GM18499 (cell line): ENCODE measurements at regions not wholly inside any gene's neighbourhood (a gene's known extent, or its start where the extent isn't known, plus 50 kb on each side); places are given as distances from the start of the nearest gene placed in this dataset.
A peak's percentile ranks its signal among the peaks of the same experiment; 100 is the strongest.
"Not testable (repeated sequence)": the region's sequence is repeated elsewhere in the genome, so short reads cannot be mapped to it uniquely, and the experiment has no call there.

ENCODE experiments used
- ATAC-seq: cut with Tn5 transposase; IDR thresholded peaks from one replicate; pipeline ENCODE4 v1.9.1; 2021; ENCODE audit warnings: moderate number of reproducible peaks; ENCODE audit not compliant: insufficient read depth, unreplicated experiment

- peak; percentile 84 for ATAC-seq
Measured at GRCh38 chr5:90338712-90339372, 70.7 kb downstream of the CETN3 start.

GRCh38 chr5:90337449-90338052 lies 72.0 kb downstream of the CETN3 start:
- ATAC-seq = no peak

- no peak for ATAC-seq
Measured at GRCh38 chr5:90336752-90337151, 72.8 kb downstream of the CETN3 start.

DNA sequence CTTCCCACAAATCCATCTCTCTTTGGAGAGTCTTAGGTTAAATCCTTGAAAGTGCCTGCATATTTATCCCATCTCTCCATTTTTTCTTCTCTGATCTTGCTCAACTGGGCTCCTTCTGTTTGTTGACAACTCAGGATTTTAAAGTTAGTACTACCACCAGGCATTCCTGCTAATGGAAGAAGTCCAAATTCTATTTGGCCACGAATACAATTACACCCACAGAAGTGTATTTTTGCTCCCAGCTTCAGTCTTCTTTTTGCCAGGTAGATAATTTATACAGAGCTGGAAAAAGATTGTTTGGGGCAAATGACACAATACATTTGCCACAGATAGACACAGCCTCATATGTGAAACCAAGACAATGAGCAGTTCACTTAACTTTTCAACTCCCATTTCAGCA lies 74.8 kb downstream of the CETN3 start:
- no peak for ATAC-seq

- no peak for ATAC-seq
Measured at GRCh38 chr5:90329911-90330310, 79.6 kb downstream of the CETN3 start.

DNA sequence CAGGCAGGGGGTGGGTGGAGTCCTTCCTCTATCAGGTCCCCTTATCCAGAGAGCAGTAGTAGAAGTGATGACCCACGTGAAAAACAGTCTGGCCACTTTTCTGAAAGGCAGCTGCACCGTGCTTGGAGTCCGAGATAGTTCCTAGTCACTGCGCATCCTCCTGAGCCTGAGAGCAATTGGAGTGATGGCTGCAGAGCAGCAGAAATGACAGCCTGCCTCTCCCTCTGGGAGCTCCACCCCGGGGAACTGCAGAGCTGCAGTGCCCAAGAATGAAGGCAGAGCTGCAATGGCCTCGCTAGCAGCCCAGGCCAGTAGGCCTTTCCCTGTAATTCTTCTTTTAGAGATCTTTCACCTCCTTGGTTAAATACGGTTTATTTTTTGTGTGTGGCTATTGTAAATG lies 82.6 kb downstream of the CETN3 start:
- no peak for ATAC-seq

- ATAC-seq = no peak
Measured at GRCh38 chr5:90325093-90325492, 84.5 kb downstream of the CETN3 start.

- ATAC-seq = not testable (repeated sequence)
Measured at GRCh38 chr5:90320348-90320747, 89.2 kb downstream of the CETN3 start.

GRCh38 chr5:90312027-90312426 lies 97.5 kb downstream of the CETN3 start:
- ATAC-seq = no peak

GRCh38 chr5:90311401-90311800 lies 98.2 kb downstream of the CETN3 start:
- no peak for ATAC-seq

GRCh38 chr5:90308787-90309585 lies 100.6 kb downstream of the CETN3 start:
- ATAC-seq = no peak

GRCh38 chr5:90307782-90308181 lies 101.8 kb downstream of the CETN3 start:
- ATAC-seq = no peak

- no peak for ATAC-seq
Measured at GRCh38 chr5:90307322-90307721, 102.2 kb downstream of the CETN3 start.

DNA sequence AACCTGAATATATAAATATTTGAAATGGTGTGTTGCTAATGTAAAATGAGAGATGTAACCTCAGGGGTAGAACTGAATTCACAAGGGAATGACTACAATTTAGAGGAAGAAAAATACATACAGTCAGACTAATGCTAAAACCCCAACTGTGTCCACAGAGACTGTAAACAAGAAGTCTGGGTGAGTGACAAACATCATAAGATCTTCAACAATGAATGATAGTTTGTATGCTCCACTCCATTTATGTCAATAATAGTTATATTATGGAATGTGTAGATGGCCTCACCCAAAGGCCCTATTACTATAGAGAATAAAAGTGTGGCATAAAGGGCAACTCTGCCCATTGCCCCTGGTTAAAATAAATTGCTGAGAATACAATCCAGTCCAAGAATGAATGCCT lies 102.9 kb downstream of the CETN3 start:
- no peak for ATAC-seq

DNA sequence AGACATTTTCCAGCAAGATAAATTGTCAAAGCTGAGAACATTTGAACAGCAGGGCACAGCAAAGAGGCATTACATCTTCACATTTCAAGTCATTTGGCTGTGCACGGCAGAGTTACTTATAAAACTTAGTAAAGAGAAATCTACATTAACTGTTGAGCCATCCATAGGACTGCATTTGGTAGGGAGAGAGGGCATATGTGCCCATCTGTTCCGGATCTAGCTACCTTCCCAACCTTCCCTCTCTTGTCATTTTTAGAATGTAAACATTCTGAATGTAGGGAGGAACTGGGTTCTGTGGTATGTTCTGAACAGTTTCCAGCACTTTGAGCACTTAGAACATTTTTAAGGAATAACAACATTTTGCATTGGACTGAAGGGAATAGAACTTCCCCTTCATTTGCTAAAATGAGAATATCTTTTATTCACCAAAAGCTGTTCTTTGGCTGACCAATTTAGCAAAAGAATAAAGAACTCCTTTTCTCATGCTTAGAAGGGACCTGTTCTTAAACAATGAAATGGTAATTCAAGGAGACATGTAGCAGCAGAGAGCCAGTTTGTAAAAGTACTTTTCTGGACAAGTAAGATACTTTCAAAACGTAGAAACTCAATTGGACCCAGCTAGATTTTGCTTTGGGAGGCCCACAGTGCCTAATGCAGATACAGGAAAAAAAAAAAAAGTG lies 104.4 kb downstream of the CETN3 start:
- ATAC-seq = no peak

DNA sequence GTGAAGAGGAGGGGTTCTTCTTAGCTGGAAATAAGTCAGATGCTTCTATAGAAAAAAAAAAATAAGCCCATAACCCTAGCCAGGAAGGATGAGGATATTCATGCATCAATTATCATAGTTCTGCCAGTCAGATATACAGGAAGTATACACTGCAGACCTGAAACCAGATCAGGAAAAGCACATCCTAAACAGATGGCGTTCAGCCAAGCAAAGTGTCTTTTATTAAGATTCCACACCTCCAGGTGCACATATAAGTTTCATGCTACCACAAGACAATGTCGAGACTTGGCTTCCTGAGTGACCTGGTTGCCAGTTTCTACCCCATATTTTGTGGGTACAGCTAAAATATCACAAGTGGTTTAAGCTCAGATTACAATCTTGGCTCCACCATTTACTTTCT lies 108.3 kb downstream of the CETN3 start:
- ATAC-seq = no peak

- no peak for ATAC-seq
Measured at GRCh38 chr5:90297045-90297764, 112.4 kb downstream of the CETN3 start.

- ATAC-seq = no peak
Measured at GRCh38 chr5:90294604-90295003, 115.0 kb downstream of the CETN3 start.

DNA sequence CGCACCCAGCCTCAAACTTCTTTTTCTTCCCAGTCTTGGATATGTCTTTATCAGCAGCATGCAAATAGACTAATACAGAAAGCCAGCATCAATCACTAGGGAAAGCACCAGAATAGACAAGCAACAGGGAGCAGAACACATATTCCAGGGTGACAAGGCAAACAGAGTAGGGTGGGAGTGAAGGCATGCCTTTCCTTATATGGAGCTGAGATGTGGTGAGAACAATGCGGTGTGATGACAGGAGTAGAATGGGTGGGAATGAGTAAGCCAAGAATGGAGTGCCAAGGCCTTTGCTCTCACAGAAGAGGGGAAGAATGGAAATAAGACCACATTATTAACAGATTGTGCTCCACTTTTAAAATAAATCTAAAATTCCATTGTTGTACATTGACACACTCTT lies 115.6 kb downstream of the CETN3 start:
- ATAC-seq = no peak

DNA sequence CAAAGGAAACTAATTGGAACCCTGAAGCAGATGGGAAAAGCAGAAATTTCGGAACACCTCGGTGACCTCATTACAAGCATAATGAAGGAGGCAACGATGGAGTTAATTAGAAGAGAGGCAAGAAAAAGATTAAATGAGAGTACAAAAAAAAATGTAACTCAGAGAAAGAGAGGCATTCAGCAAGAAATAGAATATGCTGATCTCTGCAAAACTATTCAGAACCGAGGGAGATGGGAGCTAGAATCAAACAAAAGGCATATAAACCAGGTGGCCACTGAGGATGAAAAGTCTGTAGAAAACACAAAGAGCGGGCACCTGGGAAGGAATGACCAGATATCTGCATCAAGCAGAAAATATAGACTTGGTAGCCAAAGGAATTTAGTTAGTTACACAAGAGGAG lies 118.9 kb downstream of the CETN3 start:
- no peak for ATAC-seq
